GF-D8 (cell line): ENCODE measurements at regions not wholly inside any gene's neighbourhood (a gene's known extent, or its start where the extent isn't known, plus 50 kb on each side); places are given as distances from the start of the nearest gene placed in this dataset.

Experiments
- DNase-seq: peaks from one replicate; lab custom pipeline; 2025; lab: John Stamatoyannopoulos, UW

- DNase-seq: no peak
Measured at GRCh38 chr6:146886587-146887446, 288.0 kb downstream of the ADGB start.

GRCh38 chr6:146887447-146888077, 288.8 kb downstream of the ADGB start:
- no peak for DNase-seq

GRCh38 chr6:146889303-146889702, 290.5 kb downstream of the ADGB start:
- DNase-seq: no peak

GRCh38 chr6:146890172-146890571, 291.4 kb downstream of the ADGB start:
- no peak for DNase-seq

DNA sequence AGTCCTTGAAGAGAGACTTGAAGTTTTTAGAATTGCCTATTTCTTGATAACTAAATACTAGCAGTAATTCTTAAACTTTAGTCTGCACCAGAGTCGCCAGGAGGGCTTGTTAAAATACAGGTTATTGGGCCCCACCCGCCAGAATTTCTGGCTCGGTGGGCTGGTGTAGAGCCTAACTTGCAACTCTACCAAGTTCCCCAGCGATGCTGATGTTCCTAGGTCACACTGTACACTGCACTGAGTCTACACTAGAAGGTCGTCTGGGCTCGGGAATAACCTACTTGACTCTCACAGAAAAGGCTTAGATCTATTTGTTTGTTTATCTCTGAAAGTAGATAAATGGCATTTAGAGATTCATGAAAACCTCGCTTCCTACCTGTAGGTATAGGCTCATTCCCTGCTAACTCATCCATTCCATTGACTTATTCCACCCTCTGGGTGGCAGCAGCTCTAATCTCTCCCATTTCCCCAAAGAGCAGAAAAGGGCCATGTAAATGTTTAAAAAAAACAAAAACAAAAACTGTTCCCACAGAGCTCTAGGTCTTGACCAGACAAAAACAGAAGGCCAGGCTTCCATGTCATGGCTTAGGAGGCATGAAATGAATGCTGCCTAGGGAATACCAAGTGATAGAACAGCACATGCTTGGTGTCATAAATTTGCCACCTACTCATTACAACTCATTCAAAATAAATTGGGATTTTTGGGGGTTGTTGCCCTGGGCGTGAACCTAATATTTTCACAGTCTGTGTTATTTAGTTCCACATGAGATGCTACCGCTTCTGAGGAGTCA, 292.1 kb downstream of the ADGB start:
- no peak for DNase-seq

GRCh38 chr6:146891615-146892265, 293.0 kb downstream of the ADGB start:
- no peak for DNase-seq

DNA sequence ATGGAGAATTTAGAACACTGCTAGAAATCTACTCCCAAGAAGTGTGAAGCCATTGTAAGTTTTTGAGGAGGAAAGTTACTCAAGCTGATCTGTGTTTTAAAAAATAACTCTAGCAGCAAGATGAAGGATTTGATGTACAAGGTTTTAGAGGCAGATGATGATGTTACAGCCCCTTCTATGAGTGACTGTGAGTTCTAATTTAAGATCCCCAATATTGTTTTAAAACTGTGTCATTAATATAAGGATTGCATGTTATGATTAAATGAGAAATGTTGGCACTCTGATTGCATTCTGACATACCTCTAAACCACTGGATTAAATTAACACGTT, 293.5 kb downstream of the ADGB start:
- no peak for DNase-seq

DNA sequence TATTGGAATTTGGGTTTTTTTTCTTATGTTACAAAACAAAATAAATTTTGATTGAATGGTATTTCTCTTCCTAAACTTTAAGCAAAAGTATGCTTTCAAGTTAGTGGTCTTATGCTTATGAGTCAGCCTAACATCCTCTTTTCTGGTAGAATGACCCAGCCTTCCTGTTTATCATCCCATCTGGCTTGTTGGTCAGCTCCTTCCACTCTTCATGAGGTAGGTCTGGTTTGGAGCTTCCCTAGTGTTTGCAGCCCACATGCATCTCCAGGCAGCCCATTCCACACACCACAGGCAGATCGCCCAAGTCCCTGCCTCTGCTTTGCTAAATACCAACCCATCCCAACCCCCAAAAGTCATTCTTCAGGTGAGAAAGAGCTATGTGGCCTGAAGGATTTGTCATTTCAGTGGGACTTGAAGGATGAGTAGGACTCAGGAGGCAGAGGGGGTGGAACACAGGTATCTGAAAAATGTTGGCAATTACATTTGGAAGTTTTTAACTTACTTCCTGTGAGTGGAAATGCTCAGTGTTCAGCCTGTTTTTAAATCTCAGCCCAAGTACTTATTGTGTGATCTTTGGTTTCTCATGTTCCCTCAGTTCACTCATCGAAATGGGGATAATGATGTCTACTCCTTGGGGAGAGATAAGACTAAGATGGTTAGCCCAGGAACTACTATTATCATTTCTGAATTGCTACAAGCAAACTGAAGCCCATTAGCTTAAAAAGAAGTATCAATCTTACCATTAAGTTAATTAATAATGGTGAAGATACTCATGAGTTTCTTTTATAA, 294.0 kb downstream of the ADGB start:
- DNase-seq: peak; percentile 44

GRCh38 chr6:146893690-146894089, 294.9 kb downstream of the ADGB start:
- DNase-seq: no peak

DNA sequence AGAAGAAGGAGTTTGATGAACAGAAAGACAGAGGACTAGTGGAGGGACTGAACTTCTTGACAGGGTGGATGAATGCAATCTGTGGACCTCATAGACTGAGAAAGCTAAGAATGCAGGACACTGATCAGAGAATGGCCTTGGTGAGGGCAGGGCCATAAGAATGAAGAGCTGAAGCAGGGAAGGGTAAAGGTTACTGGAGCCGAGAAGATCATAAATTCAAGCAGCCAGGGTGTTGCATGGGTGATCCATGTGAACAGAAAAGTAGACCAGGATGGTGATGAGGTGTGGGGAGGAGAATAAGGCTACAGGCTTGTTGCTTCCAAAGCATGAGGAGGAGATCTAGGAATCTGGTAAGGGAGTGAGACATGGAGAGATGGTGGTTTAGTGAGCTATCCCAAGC, 295.9 kb downstream of the ADGB start:
- DNase-seq: no peak

GRCh38 chr6:146895101-146895771, 296.5 kb downstream of the ADGB start:
- DNase-seq: no peak

GRCh38 chr6:146895772-146896061, 296.9 kb downstream of the ADGB start:
- DNase-seq: no peak

- DNase-seq: no peak
Measured at GRCh38 chr6:146896062-146896813, 297.5 kb downstream of the ADGB start.

GRCh38 chr6:146896960-146897701, 298.4 kb downstream of the ADGB start:
- no peak for DNase-seq

DNA sequence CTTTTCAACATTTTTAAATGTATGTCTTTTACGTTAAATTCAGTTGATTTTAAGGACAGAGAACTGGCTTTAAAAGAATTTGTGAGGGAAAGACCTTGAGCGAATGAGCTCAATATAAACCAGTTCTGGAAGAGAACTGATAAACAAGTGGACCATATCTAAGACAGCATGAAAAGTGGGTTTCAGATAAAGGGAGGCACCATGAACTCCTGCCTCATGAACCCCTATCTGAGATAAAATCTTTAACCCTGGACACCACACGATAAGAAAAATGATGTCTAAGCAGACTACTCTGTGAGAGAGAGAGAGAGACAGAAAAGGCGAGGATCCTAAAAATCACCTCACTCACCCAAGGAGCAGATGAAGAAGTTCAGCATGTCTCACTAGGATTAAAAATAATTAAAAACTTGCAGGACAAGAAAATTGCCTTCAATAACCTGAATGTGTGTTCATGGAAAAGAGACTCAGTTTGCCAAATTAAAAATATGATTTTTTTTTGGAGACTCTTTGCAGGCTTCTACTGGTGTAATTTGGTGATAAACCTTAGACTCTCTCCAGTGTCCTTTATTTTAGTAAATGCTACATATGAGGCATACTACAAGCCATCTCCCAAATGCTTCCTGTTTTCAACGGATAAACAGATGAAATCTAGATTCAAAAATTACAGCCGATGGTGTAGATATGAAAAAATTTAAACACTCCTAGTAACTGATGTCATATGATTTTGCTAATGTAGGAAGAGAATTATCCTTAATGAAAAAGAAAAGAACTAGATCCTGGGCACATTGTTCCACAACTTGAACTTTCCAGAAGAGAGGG, 299.5 kb downstream of the ADGB start:
- no peak for DNase-seq

- DNase-seq: no peak
Measured at GRCh38 chr6:146898888-146899227, 300.1 kb downstream of the ADGB start.

GRCh38 chr6:146901940-146902816, 302.0 kb upstream of the STXBP5 start:
- no peak for DNase-seq

GRCh38 chr6:146902846-146903245, 301.4 kb upstream of the STXBP5 start:
- no peak for DNase-seq
